ENCODE measurements at regions not wholly inside any gene's neighbourhood (a gene's known extent, or its start where the extent isn't known, plus 50 kb on each side); places are given as distances from the start of the nearest gene placed in this dataset.
"Not testable (repeated sequence)": the region's sequence is repeated elsewhere in the genome, so short reads cannot be mapped to it uniquely, and the experiment has no call there.

- Mint-ChIP-seq H3K4me3 (no peak overlapping the region), H3K4me1 (no peaks in the 10 kb centered on the region), H3K27me3 (peaks cover 3% of the 10 kb centered on the region), H3K27ac (no peak overlapping the region), H3K9me3 (no peaks in the 10 kb centered on the region), H3K36me3 (no peaks in the 10 kb centered on the region)
- no peak for DNase-seq
- ATAC-seq (ENCODE audit: low read depth): no peak
- POLR2A ChIA-PET: no interaction called here
Measured at GRCh38 chr21:28317177-28317950, 675.3 kb downstream of the LTN1 start.

- DNase-seq (no peak), ATAC-seq (ENCODE audit: low read depth) (no peak)
- POLR2A ChIA-PET: no interaction called here
- no peaks in the 10 kb centered on the region for H3K4me1 Mint-ChIP-seq
- no peak overlapping the region for H3K4me3 Mint-ChIP-seq
- H3K36me3 Mint-ChIP-seq: no peaks in the 10 kb centered on the region
- peaks cover 3% of the 10 kb centered on the region for H3K27me3 Mint-ChIP-seq
- H3K9me3 Mint-ChIP-seq: peaks cover 2% of the 10 kb centered on the region
- no peak overlapping the region for H3K27ac Mint-ChIP-seq
Measured at GRCh38 chr21:28311411-28312190, 681.1 kb downstream of the LTN1 start.

GRCh38 chr21:28310711-28311110 lies 682.0 kb downstream of the LTN1 start:
- ATAC-seq (ENCODE audit: low read depth) (no peak), DNase-seq (no peak)
- Mint-ChIP-seq H3K27ac (no peak overlapping the region), H3K4me3 (no peak overlapping the region), H3K9me3 (peaks cover 2% of the 10 kb centered on the region), H3K36me3 (no peaks in the 10 kb centered on the region), H3K27me3 (peaks cover 3% of the 10 kb centered on the region), H3K4me1 (no peaks in the 10 kb centered on the region)
- POLR2A ChIA-PET: no interaction called here

- Mint-ChIP-seq H3K9me3 (peaks cover 2% of the 10 kb centered on the region), H3K4me1 (no peaks in the 10 kb centered on the region), H3K4me3 (no peak overlapping the region), H3K27me3 (peaks cover 3% of the 10 kb centered on the region), H3K36me3 (no peaks in the 10 kb centered on the region), H3K27ac (no peak overlapping the region)
- POLR2A ChIA-PET: no interaction called here
- DNase-seq: no peak
- ATAC-seq (ENCODE audit: low read depth): no peak
Measured at GRCh38 chr21:28310171-28310685, 682.4 kb downstream of the LTN1 start.

- peaks cover 2% of the 10 kb centered on the region for H3K9me3 Mint-ChIP-seq
- ATAC-seq (ENCODE audit: low read depth) (no peak), DNase-seq (no peak)
- no peaks in the 10 kb centered on the region for H3K4me1 Mint-ChIP-seq
- no peaks in the 10 kb centered on the region for H3K36me3 Mint-ChIP-seq
- no peak overlapping the region for H3K4me3 Mint-ChIP-seq
- peaks cover 3% of the 10 kb centered on the region for H3K27me3 Mint-ChIP-seq
- POLR2A ChIA-PET: no interaction called here
- no peak overlapping the region for H3K27ac Mint-ChIP-seq
Measured at GRCh38 chr21:28309596-28309995, 683.1 kb downstream of the LTN1 start.

- Mint-ChIP-seq H3K27me3 (peaks cover 3% of the 10 kb centered on the region), H3K4me1 (no peaks in the 10 kb centered on the region)
Measured at GRCh38 chr21:28308516-28308915, 684.2 kb downstream of the LTN1 start.

GRCh38 chr21:28299946-28300345 lies 692.7 kb downstream of the LTN1 start:
- H3K4me1 Mint-ChIP-seq: no peaks in the 10 kb centered on the region
- no peaks in the 10 kb centered on the region for H3K36me3 Mint-ChIP-seq
- no peaks in the 10 kb centered on the region for H3K9me3 Mint-ChIP-seq
- DNase-seq (no peak), ATAC-seq (ENCODE audit: low read depth) (no peak)
- no peak overlapping the region for H3K27ac Mint-ChIP-seq
- H3K27me3 Mint-ChIP-seq: no peaks in the 10 kb centered on the region
- POLR2A ChIA-PET: no interaction called here
- no peak overlapping the region for H3K4me3 Mint-ChIP-seq

More at GRCh38 chr21:28308516-28308915, 684.2 kb downstream of the LTN1 start:
- no peak overlapping the region for H3K4me3 Mint-ChIP-seq
- DNase-seq (no peak), ATAC-seq (ENCODE audit: low read depth) (no peak)
- peaks cover 2% of the 10 kb centered on the region for H3K9me3 Mint-ChIP-seq
- POLR2A ChIA-PET: no interaction called here
- no peaks in the 10 kb centered on the region for H3K36me3 Mint-ChIP-seq
- no peak overlapping the region for H3K27ac Mint-ChIP-seq

GRCh38 chr21:28298251-28298672 lies 694.4 kb downstream of the LTN1 start:
- Mint-ChIP-seq H3K4me3 (no peak overlapping the region), H3K36me3 (no peaks in the 10 kb centered on the region), H3K27ac (no peak overlapping the region), H3K27me3 (no peaks in the 10 kb centered on the region), H3K9me3 (no peaks in the 10 kb centered on the region), H3K4me1 (no peaks in the 10 kb centered on the region)
- ATAC-seq (ENCODE audit: low read depth) (no peak), DNase-seq (no peak)
- POLR2A ChIA-PET: no interaction called here

- no peaks in the 10 kb centered on the region for H3K36me3 Mint-ChIP-seq
- H3K4me3 Mint-ChIP-seq: no peak overlapping the region
- no peak for ATAC-seq (ENCODE audit: low read depth)
- H3K27ac Mint-ChIP-seq: no peak overlapping the region
- no peaks in the 10 kb centered on the region for H3K27me3 Mint-ChIP-seq
- POLR2A ChIA-PET: no interaction called here
- peaks cover 7% of the 10 kb centered on the region for H3K9me3 Mint-ChIP-seq
- H3K4me1 Mint-ChIP-seq: no peaks in the 10 kb centered on the region
- DNase-seq: no peak
Measured at GRCh38 chr21:28294051-28294450, 698.6 kb downstream of the LTN1 start.

- POLR2A ChIA-PET: no interaction called here
- H3K4me3 Mint-ChIP-seq: no peak overlapping the region
- peaks cover 2% of the 10 kb centered on the region for H3K9me3 Mint-ChIP-seq
- no peaks in the 10 kb centered on the region for H3K4me1 Mint-ChIP-seq
- DNase-seq: no peak
- no peaks in the 10 kb centered on the region for H3K27me3 Mint-ChIP-seq
- no peaks in the 10 kb centered on the region for H3K36me3 Mint-ChIP-seq
- no peak for ATAC-seq (ENCODE audit: low read depth)
- H3K27ac Mint-ChIP-seq: no peak overlapping the region
Measured at GRCh38 chr21:28283641-28284490, 708.8 kb downstream of the LTN1 start.

- POLR2A ChIA-PET: no interaction called here
- DNase-seq: no peak
- peaks cover 2% of the 10 kb centered on the region for H3K9me3 Mint-ChIP-seq
- no peaks in the 10 kb centered on the region for H3K36me3 Mint-ChIP-seq
- no peak overlapping the region for H3K4me3 Mint-ChIP-seq
- no peak overlapping the region for H3K27ac Mint-ChIP-seq
- ATAC-seq (ENCODE audit: low read depth): no peak
- no peaks in the 10 kb centered on the region for H3K4me1 Mint-ChIP-seq
- H3K27me3 Mint-ChIP-seq: no peaks in the 10 kb centered on the region
Measured at GRCh38 chr21:28282833-28283232, 709.8 kb downstream of the LTN1 start.

- H3K27ac Mint-ChIP-seq; H3K4me1 Mint-ChIP-seq; H3K27me3 Mint-ChIP-seq; H3K4me3 Mint-ChIP-seq; ATAC-seq (ENCODE audit: low read depth); POLR2A ChIA-PET; H3K36me3 Mint-ChIP-seq; DNase-seq; H3K9me3 Mint-ChIP-seq: not testable (repeated sequence)
Measured at GRCh38 chr21:28281357-28281756, 711.3 kb downstream of the LTN1 start.

GRCh38 chr21:28280611-28281010 lies 712.1 kb downstream of the LTN1 start:
- DNase-seq (no peak), ATAC-seq (ENCODE audit: low read depth) (no peak)
- Mint-ChIP-seq H3K27me3 (no peaks in the 10 kb centered on the region), H3K36me3 (no peaks in the 10 kb centered on the region), H3K4me1 (no peaks in the 10 kb centered on the region), H3K4me3 (no peak overlapping the region), H3K9me3 (peaks cover 2% of the 10 kb centered on the region), H3K27ac (no peak overlapping the region)
- POLR2A ChIA-PET: no interaction called here
